ENCODE measurements at regions not wholly inside any gene's neighbourhood (a gene's known extent, or its start where the extent isn't known, plus 50 kb on each side); places are given as distances from the start of the nearest gene placed in this dataset.
"Not testable (repeated sequence)": the region's sequence is repeated elsewhere in the genome, so short reads cannot be mapped to it uniquely, and the experiment has no call there.

DNA sequence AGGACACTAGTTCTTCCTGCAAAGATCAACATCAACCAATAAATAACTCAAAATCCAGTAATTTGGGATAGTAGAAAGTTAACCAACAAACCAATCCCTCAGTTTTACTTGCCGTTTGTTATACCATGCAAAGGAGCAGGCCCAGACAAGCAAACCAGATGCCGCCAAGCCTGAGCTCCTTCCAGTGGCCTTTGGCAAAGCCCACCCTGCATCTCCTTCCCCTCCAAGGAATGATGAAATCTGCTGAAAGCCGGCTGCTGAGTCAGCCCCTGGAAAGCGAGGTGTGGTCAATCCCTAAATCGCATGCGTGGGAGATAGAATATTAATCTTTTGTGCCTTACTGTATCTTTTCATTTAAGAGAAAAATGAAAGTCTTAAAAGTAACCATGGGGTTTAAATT, 135.7 kb upstream of the VOPP1 start:
- not testable (repeated sequence) for H3K4me1 ChIP-seq (ENCODE audit: control insufficient read depth, insufficient read depth, low read length, poor library complexity, severe bottlenecking); H3K4me3 ChIP-seq (ENCODE audit: low read depth, low read length); H3K36me3 Mint-ChIP-seq; DNase-seq; H3K4me1 Mint-ChIP-seq; H3K27me3 ChIP-seq (ENCODE audit: control insufficient read depth, insufficient read depth, low read length); H3K9me3 Mint-ChIP-seq; H3K36me3 ChIP-seq (ENCODE audit: control insufficient read depth, insufficient read depth, low read length); H3K4me3 Mint-ChIP-seq; H3K27ac Mint-ChIP-seq; H3K27ac ChIP-seq (ENCODE audit: insufficient read depth, low read length, poor library complexity, severe bottlenecking); ATAC-seq (ENCODE audit: low read depth in 2 of 2); H3K9me3 ChIP-seq (ENCODE audit: control insufficient read depth in 2 of 2, low read length in 2 of 2); H3K27me3 Mint-ChIP-seq

- H3K27me3 Mint-ChIP-seq; H3K27me3 ChIP-seq (ENCODE audit: control insufficient read depth, insufficient read depth, low read length); H3K4me3 ChIP-seq (ENCODE audit: low read depth, low read length); H3K9me3 Mint-ChIP-seq; H3K4me3 Mint-ChIP-seq; H3K27ac ChIP-seq (ENCODE audit: insufficient read depth, low read length, poor library complexity, severe bottlenecking); H3K36me3 ChIP-seq (ENCODE audit: control insufficient read depth, insufficient read depth, low read length); H3K4me1 Mint-ChIP-seq; DNase-seq; H3K9me3 ChIP-seq (ENCODE audit: control insufficient read depth in 2 of 2, low read length in 2 of 2); H3K4me1 ChIP-seq (ENCODE audit: control insufficient read depth, insufficient read depth, low read length, poor library complexity, severe bottlenecking); ATAC-seq (ENCODE audit: low read depth in 2 of 2); H3K27ac Mint-ChIP-seq; H3K36me3 Mint-ChIP-seq: not testable (repeated sequence)
Observed at GRCh38 chr7:55707410-55707809, 135.1 kb upstream of the VOPP1 start.

DNA sequence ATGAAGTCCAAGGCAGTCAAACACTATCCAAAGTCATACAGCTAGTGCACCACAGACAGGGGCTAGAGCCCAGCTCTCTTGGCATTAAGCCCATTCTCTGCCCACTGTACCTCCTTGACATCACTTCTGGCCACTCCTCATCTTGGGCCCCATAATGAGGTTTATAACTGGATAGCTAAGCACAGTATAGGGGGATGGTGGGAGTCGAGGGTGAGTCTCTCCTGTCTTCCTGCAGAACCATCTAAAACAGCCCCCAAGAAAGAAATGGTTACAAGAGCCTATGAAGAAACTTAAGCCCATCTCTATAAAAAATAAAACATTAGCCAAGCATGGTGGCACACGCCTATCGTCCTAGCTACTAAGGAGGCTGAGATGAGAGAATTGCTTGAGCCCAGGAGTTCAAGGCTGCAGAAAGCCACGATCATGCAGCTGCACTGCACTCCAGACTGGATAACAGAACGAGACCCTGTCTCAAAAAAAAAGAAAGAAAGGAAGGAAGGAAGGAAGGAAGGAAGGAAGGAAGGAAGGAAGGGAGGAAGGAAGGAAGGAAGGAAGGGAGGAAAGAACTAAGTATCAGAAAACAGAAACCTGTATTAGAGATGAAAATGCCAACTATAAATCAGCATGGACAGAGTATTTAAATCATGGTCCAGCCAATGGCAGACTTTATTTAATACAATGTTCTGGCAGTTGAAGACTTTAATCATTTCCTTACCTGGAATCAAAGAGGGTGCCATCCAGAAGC, 134.3 kb upstream of the VOPP1 start:
- H3K4me1 Mint-ChIP-seq; H3K27me3 ChIP-seq (ENCODE audit: control insufficient read depth, insufficient read depth, low read length); H3K36me3 Mint-ChIP-seq; H3K27ac ChIP-seq (ENCODE audit: insufficient read depth, low read length, poor library complexity, severe bottlenecking); H3K27me3 Mint-ChIP-seq; H3K27ac Mint-ChIP-seq; H3K4me3 Mint-ChIP-seq; H3K36me3 ChIP-seq (ENCODE audit: control insufficient read depth, insufficient read depth, low read length); ATAC-seq (ENCODE audit: low read depth in 2 of 2); H3K4me1 ChIP-seq (ENCODE audit: control insufficient read depth, insufficient read depth, low read length, poor library complexity, severe bottlenecking); H3K9me3 Mint-ChIP-seq; H3K4me3 ChIP-seq (ENCODE audit: low read depth, low read length); DNase-seq; H3K9me3 ChIP-seq (ENCODE audit: control insufficient read depth in 2 of 2, low read length in 2 of 2): not testable (repeated sequence)

DNA sequence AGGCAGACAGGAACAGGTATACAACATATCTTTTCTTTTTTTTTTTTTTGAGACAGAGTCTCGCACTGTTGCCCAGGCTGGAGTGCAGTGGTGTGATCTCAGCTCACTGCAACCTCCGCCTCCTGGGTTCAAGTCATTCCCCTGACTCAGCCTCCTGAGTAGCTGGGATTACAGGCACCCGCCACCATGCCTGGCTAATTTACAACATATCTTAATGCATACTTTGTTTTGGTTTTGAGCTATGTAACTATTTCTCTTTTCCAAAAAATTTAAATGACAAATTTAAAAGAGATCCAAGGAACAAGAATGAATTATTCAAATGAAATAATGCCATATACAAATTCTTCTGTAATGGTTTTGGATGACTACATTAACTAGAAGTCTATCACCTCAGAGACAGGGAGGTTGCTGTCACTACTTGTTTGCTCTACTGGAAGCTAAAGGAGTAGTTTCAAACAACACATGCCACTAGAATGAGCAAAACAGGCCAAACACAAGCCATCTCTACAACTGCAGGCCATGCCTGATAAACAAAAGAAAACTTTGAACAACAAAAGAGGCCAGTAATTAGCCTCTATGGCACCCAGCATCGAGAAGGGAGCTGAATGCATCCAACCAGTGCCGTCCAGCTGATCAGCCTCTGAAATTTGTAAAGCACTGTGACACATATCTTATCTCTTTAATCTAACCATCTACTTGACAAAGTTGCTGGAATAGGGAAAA, 133.6 kb upstream of the VOPP1 start:
- H3K4me1 Mint-ChIP-seq; H3K27ac ChIP-seq (ENCODE audit: insufficient read depth, low read length, poor library complexity, severe bottlenecking); ATAC-seq (ENCODE audit: low read depth in 2 of 2); H3K27ac Mint-ChIP-seq; H3K9me3 Mint-ChIP-seq; H3K27me3 ChIP-seq (ENCODE audit: control insufficient read depth, insufficient read depth, low read length); H3K36me3 ChIP-seq (ENCODE audit: control insufficient read depth, insufficient read depth, low read length); H3K4me3 ChIP-seq (ENCODE audit: low read depth, low read length); H3K36me3 Mint-ChIP-seq; H3K27me3 Mint-ChIP-seq; DNase-seq; H3K4me3 Mint-ChIP-seq; H3K4me1 ChIP-seq (ENCODE audit: control insufficient read depth, insufficient read depth, low read length, poor library complexity, severe bottlenecking); H3K9me3 ChIP-seq (ENCODE audit: control insufficient read depth in 2 of 2, low read length in 2 of 2): not testable (repeated sequence)

GRCh38 chr7:55702831-55703230, 130.5 kb upstream of the VOPP1 start:
- not testable (repeated sequence) for H3K36me3 Mint-ChIP-seq; H3K27me3 Mint-ChIP-seq; H3K4me3 ChIP-seq (ENCODE audit: low read depth, low read length); DNase-seq; H3K4me1 Mint-ChIP-seq; H3K36me3 ChIP-seq (ENCODE audit: control insufficient read depth, insufficient read depth, low read length); H3K27ac ChIP-seq (ENCODE audit: insufficient read depth, low read length, poor library complexity, severe bottlenecking); H3K4me3 Mint-ChIP-seq; H3K27me3 ChIP-seq (ENCODE audit: control insufficient read depth, insufficient read depth, low read length); H3K27ac Mint-ChIP-seq; H3K9me3 ChIP-seq (ENCODE audit: control insufficient read depth in 2 of 2, low read length in 2 of 2); H3K9me3 Mint-ChIP-seq; H3K4me1 ChIP-seq (ENCODE audit: control insufficient read depth, insufficient read depth, low read length, poor library complexity, severe bottlenecking); ATAC-seq (ENCODE audit: low read depth in 2 of 2)

GRCh38 chr7:55699450-55699842, 127.1 kb upstream of the VOPP1 start:
- not testable (repeated sequence) for H3K36me3 ChIP-seq (ENCODE audit: control insufficient read depth, insufficient read depth, low read length); H3K4me3 ChIP-seq (ENCODE audit: low read depth, low read length); H3K27me3 ChIP-seq (ENCODE audit: control insufficient read depth, insufficient read depth, low read length); H3K27ac ChIP-seq (ENCODE audit: insufficient read depth, low read length, poor library complexity, severe bottlenecking); H3K4me3 Mint-ChIP-seq; H3K9me3 ChIP-seq (ENCODE audit: control insufficient read depth in 2 of 2, low read length in 2 of 2); H3K36me3 Mint-ChIP-seq; H3K4me1 Mint-ChIP-seq; H3K27ac Mint-ChIP-seq; ATAC-seq (ENCODE audit: low read depth in 2 of 2); H3K27me3 Mint-ChIP-seq; H3K4me1 ChIP-seq (ENCODE audit: control insufficient read depth, insufficient read depth, low read length, poor library complexity, severe bottlenecking); H3K9me3 Mint-ChIP-seq; DNase-seq

- H3K36me3 ChIP-seq (ENCODE audit: control insufficient read depth, insufficient read depth, low read length); H3K4me1 ChIP-seq (ENCODE audit: control insufficient read depth, insufficient read depth, low read length, poor library complexity, severe bottlenecking); H3K27ac ChIP-seq (ENCODE audit: insufficient read depth, low read length, poor library complexity, severe bottlenecking); H3K36me3 Mint-ChIP-seq; H3K4me1 Mint-ChIP-seq; H3K9me3 ChIP-seq (ENCODE audit: control insufficient read depth in 2 of 2, low read length in 2 of 2); H3K27me3 Mint-ChIP-seq; H3K27ac Mint-ChIP-seq; H3K4me3 ChIP-seq (ENCODE audit: low read depth, low read length); ATAC-seq (ENCODE audit: low read depth in 2 of 2); H3K27me3 ChIP-seq (ENCODE audit: control insufficient read depth, insufficient read depth, low read length); H3K9me3 Mint-ChIP-seq; H3K4me3 Mint-ChIP-seq: not testable (repeated sequence)
- peak in 1 of 3 donors; percentile 0 for DNase-seq
Observed at GRCh38 chr7:55698607-55699449, 126.5 kb upstream of the VOPP1 start.
